HG03045 (cell line): ENCODE measurements at regions not wholly inside any gene's neighbourhood (a gene's known extent, or its start where the extent isn't known, plus 50 kb on each side); places are given as distances from the start of the nearest gene placed in this dataset.
"Not testable (repeated sequence)": the region's sequence is repeated elsewhere in the genome, so short reads cannot be mapped to it uniquely, and the experiment has no call there.

Experiments used
- ATAC-seq: cut with Tn5 transposase; IDR thresholded peaks from one replicate; pipeline ENCODE4 v1.9.1; 2021; ENCODE audit warnings: mild to moderate bottlenecking, moderate library complexity; ENCODE audit not compliant: unreplicated experiment

DNA sequence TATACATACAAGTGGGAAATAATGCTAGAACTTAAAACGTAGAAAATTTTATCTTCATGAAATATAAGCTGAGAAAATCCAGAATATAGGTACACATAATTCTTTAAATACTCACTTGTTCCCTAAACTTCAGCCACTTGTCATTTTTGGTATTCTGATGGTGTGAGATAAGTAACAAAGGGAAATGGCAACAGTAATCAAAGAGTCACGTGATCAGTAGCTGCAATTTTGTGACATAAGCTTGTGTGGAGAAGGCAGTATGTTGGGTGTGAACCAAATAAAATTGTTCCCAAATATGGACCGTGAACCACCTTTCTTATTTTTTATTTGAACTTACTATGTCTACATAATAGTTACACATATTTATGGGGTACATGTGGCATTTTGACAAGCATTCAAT lies 650.3 kb upstream of the ADARB2 start:
- no peak for ATAC-seq

- ATAC-seq = no peak
Measured at GRCh38 chr10:2387261-2387660, 649.9 kb upstream of the ADARB2 start.

- no peak for ATAC-seq
Measured at GRCh38 chr10:2380218-2380617, 642.9 kb upstream of the ADARB2 start.

GRCh38 chr10:2367083-2367482 lies 629.8 kb upstream of the ADARB2 start:
- ATAC-seq = no peak

DNA sequence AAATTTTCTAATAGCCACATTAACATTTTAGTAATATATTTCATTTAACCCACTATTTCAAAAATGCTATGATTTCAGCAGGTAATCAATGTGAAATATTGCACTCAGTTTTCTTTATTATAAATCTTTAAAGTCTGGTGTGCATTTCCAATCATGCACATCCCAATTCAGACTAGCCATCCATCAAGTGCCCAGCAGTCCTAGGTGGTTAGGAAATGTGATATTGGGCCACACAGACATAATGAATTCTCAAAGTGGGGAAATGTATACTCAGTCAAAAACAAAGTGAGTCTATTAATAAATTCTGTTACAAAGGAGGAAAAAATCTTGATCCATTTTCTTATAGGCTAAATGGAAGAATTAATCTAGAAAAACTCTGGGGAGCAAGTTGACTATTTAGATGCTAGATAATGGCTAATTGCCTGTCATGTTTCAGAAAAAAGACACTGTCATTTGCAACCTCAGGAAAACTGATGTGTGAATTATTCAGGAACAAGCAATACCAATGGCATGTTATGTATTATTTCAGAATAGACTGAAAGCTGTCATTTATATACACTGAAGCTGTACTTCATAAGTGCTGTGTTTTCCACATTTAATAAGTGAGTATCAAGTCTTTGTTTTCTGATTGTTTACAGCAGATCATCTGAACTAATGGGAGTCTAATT lies 629.1 kb upstream of the ADARB2 start:
- no peak for ATAC-seq

DNA sequence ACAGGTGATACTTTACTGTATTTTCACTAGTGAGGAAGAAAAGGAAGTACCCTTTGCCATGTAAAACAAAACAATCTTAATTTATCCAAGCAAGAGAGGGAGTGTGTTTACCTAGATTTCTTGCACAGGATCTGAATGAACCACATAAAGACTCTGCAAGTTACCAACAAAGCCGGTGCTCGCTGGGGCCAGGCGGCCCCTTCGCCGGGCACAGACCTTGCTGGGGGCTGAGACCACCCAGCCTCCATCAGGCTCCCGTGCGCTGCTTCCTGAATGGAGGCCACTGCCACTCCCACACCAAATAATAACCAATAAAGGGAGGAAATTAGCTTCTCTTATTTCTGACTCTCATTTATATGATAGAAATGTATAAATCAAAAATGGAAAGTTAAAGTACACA lies 625.0 kb upstream of the ADARB2 start:
- ATAC-seq = no peak

GRCh38 chr10:2358586-2358985 lies 621.3 kb upstream of the ADARB2 start:
- no peak for ATAC-seq

DNA sequence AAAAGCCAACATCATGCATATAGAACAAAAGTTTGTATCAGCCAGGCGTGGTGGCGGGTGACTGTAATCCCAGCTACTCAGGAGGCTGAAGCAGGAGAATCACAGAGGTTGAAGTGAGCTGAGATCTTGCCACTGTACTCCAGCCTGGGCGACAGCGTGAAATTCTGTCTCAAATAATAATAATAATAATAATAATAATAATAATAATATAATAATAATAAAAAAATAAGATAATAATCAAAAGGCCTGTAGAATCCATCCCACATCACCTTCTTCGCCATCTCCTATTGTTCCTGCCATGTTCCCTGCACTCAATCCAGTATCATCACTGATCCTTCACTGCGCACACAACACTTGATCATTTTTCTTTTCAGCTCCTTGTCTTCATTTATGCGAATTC lies 619.3 kb upstream of the ADARB2 start:
- no peak for ATAC-seq

DNA sequence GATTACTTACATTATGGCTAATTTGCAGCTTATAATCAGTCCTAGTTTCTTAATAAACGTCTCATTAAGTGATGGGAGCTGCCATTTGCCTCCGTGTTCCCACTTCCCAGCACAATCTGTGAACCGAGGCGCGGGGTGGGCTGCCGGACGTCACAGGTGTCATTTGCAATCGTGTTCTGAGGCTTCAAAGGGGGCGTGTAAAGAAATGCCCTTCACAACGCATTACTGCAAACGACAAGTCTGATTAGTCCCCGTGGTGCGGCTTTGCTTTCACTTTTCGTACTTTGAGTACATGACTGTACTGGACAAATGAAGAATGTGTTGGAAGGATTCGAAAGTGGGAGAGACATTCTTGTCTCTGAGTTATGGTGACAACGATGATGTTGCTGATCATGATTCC lies 614.2 kb upstream of the ADARB2 start:
- ATAC-seq = no peak

DNA sequence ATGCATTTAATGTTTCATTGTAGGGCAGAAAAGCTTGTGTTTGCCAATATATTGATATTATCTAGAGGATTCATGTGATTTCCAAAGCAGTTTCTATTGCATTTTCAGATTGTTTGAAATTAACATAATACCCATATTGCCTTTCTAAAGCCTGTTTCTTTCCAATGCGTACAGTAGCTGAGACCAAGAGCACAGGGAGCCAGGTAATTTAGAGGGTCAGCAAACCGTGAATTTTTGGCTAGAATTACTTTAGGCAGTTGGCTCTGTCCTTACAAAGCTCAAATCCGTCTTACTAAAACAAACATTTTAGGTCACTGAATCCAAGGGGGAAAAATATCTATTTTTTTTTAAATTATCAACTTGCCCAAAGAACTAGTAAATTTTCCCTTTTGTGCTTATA lies 604.9 kb upstream of the ADARB2 start:
- ATAC-seq = no peak

DNA sequence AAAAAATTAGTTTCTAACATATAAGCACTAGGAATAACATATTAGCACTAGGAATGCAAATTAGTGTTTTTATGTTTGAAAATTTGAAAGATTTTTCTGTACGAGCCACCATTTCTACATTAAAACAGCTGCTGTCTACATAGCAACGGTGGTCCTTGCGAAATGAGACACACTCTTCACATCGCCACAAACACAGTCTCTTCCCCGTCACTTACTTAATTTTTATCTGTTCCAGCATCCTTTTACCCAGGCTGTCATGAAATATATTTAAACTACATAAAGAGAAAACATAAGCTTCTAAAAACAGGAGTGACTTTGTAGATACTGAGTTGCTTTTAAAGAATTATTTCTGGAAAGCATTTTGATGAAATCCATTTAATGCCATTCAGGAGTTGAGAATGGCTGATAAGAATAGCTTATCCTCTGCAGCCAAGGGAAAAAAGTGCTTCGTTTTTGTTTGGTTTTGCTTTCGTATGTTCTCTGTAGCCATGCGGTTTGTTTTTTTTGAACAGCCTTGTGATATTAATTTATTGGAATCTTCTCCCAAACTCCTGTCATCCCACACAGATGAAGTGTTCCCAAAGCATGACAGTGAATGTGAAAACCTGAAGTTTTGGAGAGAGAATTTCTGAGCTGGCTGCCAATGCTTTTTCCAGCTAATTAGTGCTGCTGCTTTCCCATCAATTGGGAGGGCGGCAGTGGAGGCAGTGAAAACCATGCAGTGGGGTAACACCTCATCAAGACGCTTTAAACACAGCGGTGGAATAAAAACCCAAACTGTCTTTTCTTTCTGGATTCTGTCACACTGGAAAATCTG lies 603.7 kb upstream of the ADARB2 start:
- no peak for ATAC-seq

- ATAC-seq = no peak
Measured at GRCh38 chr10:2335626-2336025, 598.3 kb upstream of the ADARB2 start.

- no peak for ATAC-seq
Measured at GRCh38 chr10:2334575-2334974, 597.2 kb upstream of the ADARB2 start.

GRCh38 chr10:2329082-2329481 lies 591.8 kb upstream of the ADARB2 start:
- no peak for ATAC-seq

DNA sequence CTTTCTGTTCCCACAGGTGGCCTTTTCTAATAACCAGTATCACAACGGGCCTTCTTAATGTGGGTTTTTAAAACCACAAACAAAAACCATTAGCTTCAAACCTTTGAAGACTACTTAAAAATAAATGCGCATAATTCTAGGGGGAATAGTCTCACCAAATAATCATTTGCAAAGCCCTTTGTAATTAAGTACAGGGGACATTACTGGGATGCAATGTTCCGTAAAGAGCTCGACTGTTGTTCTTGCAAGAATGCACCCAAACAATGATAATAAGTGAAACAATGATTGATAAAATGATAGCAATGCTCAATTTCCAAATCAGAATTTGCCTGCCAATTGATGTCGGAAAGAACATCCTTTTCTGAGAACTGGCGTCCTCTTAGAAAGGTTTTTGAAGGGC lies 589.1 kb upstream of the ADARB2 start:
- ATAC-seq = no peak

DNA sequence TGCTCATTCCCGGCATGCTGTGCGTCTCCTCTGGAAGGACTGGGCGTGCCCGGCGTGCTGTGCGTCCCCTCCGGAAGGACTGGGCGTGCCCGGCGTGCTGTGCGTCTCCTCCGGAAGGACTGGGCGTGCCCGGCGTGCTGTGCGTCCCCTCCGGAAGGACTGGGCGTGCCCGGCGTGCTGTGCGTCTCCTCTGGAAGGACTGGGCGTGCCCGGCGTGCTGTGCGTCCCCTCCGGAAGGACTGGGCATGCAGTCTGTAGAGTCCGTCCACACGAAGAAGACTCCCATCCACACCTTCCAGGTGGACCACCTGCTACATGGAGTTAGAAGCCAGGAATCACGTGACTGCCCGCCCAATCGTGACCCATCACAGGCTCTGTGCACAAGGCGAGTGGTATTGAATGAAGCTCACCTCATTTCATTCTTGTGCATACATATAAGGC lies 577.7 kb upstream of the ADARB2 start:
- ATAC-seq = not testable (repeated sequence)

DNA sequence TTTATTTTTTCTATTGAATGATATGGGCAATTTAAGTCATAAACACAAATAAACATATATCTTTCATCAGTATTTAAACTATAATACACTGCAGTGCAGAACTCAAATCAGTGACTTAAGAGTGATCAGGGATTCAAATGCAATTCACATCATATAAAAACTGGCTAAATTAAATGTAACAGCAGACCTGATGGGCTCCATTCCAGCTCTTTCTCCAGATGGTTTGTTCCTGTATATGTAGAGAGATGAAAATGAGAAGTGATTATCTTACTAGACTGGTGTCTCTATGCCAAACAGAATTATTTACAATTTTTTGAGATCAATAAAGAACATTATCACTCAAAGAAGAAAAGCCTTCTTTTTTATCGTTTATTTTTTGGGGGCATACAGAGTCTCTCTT lies 568.8 kb upstream of the ADARB2 start:
- ATAC-seq = no peak

GRCh38 chr10:2303169-2303568 lies 565.8 kb upstream of the ADARB2 start:
- ATAC-seq = no peak

- no peak for ATAC-seq
Measured at GRCh38 chr10:2301227-2301626, 563.9 kb upstream of the ADARB2 start.

DNA sequence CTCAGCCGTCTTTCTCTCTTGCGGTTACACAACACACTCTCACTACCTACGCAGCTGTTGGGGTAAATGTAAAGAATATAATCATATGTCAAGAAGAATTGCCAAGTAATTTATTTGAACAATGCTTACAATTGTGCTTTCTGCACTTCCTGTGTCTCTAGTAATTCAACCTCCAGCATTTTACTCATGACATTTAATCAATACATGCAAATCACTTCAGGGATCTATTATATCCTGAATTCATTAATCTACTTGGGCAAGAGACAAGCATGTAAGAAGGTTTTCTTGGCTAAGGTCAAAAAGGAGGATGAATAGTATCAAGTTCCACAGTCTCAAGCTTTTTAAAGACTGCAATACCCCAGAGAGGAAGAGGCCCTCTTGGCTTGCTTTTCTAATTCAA lies 562.9 kb upstream of the ADARB2 start:
- no peak for ATAC-seq

DNA sequence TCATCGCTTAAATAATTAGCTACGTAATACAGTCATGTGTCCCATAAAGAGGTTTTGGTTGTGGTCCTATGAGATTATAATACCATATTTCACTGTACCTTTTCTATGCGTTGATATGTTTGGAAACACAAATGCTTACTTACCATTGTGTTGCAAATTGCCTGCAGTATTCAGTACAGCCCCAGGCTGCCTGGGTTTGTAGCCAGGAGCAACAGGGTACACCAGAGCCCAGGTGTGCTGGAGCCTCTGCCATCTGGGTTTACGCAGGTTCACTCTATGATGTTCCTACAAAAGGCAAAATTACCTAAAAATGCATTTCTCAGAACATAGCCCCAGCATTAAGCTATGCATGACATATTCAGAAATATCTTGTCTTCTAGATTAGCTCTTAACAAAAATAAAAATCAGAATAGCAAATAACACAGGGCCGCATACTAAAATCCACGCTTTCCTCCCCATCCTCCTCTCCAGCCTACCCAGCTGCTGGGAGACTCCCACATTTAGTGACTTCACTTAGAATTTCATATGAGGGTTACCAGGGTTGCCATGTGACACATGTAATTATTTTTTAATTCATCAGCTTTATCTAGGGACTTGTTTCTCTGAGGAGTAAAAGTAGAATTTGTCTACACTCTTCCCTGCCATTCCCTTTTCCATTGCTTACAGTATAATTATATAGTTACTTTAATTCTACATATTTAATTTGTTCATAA lies 559.0 kb upstream of the ADARB2 start:
- ATAC-seq = no peak

GRCh38 chr10:2294739-2295138 lies 557.4 kb upstream of the ADARB2 start:
- ATAC-seq = no peak
